Globus pallidus (tissue), 1 donor: ENCODE measurements at regions not wholly inside any gene's neighbourhood (a gene's known extent, or its start where the extent isn't known, plus 50 kb on each side); places are given as distances from the start of the nearest gene placed in this dataset.
A peak's percentile ranks its signal among the peaks of the same experiment; 100 is the strongest.

ENCODE experiments used
- DNase-seq: peaks from one replicate; pipeline ENCODE4 v3.0.0-alpha.2; 2015; ENCODE audit warnings: low spot score

DNA sequence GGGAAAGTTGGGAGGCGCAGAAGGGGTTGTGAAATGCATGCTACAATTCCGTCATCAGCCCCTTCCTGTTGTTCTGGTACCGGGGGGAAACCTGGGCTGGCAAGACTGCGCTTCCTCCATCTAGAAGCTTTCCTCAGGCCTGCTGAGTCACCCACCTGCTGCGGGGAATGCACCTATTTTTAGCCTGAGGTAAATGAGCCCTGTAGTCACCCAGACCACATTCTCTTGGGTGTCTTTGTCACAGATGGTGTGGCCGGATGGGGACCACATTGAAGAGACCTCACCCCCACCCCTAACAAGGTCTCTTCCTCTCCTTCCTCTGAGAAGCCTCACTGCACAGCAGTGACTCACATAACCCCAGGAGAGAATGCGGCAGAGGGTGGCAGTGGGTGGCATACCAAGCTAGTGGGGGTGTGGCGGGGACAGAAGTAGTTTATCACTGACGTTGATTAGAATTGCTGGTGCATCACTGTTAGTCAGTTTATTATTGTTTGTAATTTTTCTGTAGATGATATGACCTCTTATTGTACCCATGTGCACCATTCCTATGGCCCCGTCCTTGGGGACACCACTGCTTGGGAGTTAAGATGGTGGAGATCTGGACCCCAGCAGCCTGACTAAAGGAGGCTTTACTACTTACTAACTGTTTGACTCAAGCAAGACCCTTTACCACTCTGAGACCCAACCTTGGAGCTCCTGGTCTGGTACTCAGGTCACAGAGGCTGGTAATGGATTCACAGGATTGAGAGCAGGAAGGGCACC lies 83.0 kb upstream of the DUSP5 start:
- no peak for DNase-seq

DNA sequence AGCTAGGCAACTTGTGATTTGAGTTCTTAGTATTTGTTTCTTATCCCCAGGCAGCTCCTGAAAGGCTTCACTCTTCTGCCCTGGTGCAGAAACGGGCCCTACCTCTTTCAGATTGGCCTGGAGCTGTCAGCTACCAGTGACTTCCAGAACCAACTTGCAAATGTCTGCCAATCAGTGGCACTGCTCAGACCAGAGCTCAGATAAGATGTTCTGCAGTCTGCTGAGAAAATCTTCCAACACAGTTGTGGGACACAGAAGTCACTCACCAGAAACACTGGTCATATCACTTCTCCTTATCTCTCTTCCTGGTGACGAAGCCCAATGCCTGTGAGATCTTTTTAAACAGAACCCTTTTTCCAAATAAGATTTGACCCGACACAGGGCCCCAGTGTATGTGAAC lies 81.9 kb upstream of the DUSP5 start:
- DNase-seq, result no peak

DNA sequence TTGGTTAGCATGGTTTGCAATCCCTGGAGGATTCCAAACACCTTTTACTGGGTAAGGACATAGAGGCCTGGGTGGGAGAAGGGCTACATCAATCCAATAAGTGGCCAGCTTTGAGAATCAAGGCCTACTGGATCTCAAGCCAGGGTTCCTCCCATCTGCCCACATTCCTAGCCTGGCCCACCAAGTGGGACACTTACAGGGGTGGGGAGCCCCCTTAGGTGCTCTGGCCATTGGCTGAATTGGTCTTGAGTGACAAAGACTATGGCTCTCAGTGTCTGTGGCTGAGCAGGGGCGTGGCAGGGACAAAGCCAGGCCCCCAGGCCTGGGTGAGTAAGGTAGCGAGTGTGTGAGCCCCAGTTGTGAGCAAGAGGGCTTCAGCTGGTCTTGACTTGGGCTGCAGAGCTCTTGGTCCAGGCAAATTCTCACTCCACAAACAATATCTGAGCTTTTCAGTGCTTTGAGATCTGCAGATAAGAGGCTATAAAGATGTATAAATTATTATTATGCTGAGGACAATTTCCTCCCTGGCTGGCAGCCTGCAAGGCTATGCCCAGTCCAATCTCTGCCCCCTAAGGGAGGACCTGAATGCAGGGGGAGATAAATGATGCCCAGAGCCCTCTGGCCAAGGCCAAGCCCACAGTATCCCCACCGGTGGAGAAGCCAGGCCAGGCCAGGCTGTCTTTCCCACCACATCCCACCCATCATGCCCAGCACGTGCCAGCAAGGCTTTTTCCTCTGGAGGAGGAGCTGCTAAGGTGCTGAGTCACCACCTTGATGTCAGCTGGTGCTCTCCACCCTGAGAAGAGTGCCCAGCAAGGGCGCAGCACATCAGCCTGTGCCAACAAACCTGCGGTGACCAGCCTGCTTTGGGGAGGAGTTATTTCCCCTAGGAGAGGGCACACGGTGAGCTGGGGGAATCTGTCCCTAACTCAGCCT lies 80.7 kb upstream of the DUSP5 start:
- DNase-seq, result no peak

DNA sequence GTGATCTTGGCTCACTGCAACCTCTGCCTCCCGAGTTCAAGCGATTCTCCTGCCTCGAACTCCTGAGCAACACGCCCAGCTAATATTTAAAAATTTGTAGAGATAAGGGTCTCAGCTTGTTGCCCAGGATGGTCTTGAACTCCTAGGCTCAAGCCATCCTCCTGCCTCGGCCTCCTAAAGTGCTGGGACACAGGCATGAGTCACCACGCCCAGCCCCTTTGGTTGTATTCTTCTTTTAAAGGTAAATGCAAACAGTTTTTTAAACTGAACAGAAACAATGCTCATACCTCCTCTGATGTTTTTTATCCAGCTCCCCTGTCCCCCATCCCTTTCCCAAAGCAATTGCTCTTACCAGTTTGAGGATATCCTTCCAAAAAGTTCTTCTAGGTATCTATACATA lies 79.5 kb upstream of the DUSP5 start:
- no peak for DNase-seq

DNA sequence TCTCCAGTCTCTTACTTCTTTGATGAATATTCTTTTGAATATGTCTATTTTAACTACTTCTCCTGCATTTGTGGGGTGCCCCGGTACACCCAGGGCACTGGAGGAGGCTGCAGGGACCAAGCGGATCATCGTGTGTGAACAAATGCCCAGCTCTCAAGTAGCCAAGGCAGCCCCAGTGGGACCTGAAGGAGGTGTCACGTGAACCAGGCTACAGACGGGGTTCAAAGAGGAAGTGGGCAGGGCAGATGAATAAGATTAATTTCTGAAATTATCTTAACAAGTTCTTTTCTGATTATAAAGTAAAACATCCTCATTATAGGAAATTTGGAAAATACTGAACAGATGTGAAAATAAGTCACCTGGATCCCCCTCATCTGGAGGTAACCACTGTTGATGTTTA lies 78.4 kb upstream of the DUSP5 start:
- DNase-seq, result no peak

DNA sequence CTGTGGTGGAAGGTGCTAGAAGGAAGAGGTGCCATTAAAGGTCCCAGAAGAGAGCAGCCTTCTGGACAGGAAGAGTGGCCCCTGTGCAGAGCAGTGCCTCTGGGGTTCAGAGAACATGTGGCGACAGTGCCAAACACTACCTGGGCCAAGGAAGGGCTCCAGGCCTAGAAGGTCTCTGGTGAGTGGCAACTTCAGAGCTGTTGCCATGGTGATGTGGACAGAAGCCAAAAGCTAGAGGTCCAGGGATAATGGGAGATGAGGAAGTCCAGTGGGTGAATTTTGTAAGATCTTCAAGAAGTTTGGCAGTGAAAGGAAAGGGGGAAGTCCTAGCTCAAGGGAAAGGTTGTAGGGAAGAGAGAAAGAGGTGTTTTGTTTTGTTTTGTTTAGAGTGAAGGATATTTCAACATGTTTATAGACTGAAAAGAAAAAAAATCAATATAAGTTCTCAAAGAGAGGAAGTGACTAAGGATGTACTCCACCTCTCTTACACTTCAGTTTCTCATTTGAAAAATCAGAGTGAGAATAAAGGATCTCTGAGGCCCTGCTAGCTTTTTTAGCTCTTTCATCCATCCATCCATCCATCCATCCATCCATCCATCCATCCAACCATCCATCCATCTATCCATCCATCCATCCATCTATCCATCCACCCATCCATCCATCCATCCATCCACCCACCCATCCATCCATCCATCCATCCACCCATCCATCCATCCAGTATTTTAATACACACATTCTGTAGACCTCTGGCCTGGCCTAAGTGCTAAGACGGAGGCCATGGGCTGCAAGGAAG lies 77.1 kb upstream of the DUSP5 start:
- DNase-seq, result no peak

DNA sequence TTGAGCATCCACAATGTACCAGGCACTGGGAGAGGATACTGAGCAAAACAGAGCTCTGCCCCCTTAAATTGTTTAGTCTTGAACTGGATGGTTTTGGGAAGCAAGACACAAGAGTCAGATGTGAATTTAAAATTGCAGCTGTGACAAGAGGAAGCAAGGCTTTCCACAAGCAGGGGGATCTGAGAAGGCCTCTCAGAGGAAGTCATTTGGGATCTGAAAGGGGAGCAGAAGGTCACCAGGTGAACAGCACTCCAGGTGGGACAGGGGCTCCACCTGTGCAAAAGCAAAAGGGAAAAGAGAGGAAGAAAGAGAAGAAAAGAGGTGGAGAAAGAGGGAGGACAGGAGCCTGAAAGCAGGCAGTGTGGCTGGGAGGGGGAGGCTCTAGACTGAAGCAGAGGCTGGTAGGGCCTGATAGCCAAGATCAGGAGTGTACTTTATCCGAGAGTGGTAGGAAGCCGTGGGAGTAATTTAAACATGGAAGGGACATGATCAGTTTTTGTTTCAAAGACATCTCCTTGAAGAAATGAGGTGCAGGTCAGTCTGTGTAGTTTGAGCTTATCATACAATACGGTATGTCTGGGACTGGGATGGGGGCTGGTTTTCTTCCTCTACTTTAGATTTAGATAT lies 76.1 kb upstream of the DUSP5 start:
- DNase-seq, result no peak

DNA sequence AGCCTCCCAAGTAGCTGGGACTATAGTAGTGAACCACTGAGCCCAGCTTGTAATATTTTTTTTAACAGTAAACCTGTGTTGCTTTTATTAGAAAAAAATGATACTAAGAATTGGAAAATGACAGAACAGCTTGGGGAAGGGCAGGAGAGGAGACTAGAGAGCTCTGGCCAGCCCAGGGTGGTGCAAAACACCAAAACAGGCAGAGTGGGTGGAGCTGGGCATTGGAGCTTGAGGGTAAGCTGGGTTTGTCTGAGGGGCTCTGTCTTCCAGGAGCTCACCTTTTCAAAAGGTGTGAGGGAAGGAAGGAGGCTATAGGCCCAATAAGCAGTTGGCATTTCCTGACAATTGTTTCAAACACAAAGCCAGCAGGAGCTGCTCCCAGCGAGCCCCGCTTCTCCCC lies 75.2 kb upstream of the DUSP5 start:
- DNase-seq, result no peak

DNA sequence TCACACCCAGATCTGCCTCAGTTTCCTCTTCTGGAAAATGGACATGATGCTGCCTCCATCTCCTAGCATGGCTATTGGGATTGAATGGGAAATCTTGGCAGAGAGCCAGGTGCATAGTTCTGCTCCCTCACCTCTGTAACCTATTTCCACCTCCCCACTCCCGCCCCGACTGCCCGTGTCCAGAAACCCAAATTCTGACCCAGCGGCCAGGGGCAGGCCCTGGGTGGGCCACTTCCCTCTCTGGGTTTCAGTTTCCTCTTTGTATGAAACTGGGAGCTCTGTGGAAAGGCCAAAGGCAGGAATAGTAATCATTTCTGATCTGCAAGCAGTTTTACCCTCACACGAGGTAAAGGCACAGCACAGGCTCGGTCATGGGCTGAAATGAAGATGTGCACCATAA lies 74.1 kb upstream of the DUSP5 start:
- peak; percentile 20 for DNase-seq

DNA sequence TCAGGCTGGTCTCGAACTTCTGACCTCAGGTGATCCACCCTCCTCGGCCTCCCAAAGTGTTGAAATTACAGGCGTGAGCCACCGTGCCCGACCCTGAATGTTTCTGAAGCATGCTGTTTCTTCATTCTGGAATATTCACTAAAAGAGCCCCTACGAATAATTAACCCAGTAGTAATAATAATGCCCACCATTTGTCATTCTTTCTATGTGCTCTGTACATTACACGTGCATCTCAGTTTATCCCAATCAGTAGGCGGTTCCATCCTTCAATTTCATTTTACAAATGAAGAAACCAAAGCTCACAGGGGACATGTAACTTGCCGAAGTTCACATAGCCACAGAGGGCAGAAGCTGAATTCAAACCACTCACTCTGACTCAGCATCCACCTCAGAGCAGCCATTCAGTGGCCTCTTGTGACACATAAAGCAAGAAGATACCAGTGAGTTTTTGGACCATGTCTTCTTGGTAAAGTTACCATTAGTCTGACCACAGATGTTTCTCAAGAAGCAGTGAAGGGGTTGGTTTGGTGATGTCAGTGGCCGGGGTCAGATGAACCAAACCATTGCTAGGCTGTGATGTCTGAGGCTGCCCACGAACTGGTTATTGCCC lies 71.9 kb upstream of the DUSP5 start:
- DNase-seq, result no peak

DNA sequence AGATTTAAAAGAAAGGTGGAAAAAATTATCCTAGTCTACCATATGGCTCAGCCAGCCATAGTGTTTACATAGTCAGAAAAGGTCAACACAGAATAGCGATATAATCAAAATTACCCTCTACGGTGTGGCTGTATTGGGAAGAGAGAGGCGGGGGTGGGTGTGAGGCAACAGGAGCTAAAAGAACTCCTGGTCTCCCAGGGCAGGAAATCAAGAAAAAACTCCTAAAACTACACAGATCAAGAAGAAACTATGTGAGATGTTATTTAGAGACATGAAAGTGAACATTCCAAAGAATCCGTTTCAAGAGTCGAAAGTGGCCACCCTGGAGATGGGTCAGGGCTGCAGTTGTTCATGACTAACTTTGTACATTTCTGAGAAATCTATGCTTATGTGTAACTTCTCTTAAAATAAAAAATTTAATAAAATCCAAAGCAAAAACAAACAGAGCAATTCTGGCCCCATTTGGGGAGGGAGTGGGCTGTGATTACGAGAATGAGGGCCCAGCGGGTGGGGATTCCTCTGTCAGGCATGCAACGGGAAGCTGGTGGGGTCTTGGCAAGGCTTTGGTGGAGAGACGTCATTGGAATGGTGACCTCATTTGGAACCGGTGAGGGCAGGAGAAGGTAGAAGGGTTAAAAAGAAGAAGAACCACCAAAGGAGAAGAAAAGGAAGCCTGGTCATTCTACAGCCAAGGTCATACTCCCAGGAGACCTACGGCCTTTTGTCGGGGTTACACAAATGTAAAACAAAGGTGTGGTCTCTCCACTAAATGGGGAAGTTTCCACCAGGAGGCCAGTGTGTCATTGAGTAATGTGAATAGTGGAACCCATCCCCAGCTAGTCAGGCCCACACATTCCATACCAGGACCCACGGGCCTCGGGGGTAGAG lies 71.2 kb upstream of the DUSP5 start:
- DNase-seq, result no peak

DNA sequence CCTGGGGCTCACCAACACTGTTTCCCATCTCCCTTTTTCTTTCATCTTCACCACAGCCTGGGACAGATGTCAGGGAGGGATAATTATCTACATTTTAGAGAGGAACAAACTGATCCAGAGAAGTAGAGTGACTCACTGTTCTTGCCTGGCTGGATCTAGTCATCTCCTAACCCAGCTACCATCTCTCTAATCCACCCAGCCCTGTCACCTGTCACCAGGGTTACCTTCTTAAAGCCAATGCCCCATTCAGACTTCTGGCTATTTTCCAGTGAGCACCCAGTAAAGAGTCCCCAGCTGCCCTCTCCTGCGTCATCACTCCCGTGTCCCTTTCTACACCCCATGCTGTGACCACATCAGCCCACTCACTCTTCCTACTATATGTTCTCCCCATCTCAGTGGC lies 68.4 kb upstream of the DUSP5 start:
- DNase-seq, result no peak

DNA sequence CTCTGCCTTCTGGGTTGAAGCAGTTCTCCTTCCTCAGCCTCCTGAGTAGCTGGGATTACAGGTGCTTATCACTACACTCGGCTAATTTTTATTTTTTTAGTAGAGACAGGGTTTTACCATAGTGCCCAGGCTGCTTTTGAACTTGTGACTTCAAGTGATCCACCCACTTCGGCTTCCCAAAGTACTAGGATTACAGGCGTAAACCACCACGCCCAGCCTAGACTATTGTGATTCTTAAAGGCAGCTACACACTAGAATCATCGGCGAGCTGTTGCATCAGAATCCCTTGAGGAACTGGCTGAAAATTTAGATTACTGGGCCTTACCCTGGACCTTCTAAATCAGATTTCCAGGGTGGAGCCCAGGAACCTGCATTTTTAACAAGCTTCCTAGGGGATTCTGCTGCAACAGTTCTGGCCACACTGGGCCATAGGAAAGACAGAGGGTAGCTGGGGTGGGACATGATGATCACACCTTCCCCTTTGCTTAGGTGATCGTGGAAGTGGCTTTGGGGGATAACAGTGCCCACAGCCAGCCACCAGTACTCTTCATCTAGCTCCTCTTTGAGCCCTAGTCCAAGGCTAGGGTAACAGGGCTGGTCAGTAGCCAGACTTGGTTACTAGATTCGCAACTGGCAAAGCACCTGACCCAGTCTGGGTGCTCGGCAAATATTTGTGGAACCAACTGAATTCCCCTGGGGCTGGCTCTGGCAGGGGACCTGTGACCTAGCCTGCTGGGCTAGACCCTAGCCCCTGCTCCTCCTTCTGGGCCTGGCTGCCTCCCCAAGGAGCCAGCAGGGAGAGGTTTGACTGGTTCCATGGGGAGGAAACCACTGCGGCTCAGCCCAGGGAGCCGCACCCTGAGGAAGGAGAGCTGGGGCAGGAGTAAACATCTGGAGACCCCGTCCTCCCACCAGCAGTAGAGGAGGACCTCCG lies 67.1 kb upstream of the DUSP5 start:
- no peak for DNase-seq

DNA sequence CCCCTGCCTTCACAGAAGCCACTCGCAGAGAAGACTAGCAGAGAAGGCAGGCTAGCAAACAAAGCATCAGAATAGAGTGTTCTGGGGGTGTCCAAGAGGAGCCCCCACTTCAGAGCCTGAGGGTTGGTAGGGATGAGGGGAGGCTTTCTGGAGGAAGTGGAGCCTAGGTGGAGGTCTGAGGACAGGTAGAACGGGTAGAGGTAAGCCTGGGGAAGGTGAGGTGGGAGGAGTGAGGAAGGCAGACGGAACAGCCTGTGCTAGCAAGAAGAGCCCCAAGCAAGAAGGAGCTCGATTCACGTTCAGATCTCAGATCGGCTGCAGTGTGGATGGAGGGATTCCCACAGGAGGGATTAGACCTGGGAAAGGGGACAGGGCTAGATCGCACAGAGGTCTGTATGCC lies 66.0 kb upstream of the DUSP5 start:
- DNase-seq, result no peak

DNA sequence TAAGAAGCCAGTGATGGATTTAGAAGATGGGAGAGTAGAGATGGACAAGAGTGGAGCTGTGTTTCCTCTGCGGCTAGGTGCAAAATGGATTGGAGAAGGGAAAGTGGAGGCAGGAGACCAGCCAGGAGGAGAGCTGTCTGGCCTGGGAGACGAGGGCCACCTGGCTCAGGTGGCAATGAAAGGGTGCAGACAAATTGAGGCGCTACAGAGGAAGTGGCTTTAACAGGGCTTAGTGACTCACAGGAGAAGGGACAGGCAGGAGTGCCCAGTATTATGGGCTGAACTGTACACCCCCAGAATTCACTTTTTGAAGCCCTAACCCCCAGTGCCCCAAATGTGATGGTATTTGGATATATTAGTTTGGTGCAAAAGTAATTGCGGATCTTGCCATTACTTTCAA lies 65.6 kb upstream of the DUSP5 start:
- no peak for DNase-seq

DNA sequence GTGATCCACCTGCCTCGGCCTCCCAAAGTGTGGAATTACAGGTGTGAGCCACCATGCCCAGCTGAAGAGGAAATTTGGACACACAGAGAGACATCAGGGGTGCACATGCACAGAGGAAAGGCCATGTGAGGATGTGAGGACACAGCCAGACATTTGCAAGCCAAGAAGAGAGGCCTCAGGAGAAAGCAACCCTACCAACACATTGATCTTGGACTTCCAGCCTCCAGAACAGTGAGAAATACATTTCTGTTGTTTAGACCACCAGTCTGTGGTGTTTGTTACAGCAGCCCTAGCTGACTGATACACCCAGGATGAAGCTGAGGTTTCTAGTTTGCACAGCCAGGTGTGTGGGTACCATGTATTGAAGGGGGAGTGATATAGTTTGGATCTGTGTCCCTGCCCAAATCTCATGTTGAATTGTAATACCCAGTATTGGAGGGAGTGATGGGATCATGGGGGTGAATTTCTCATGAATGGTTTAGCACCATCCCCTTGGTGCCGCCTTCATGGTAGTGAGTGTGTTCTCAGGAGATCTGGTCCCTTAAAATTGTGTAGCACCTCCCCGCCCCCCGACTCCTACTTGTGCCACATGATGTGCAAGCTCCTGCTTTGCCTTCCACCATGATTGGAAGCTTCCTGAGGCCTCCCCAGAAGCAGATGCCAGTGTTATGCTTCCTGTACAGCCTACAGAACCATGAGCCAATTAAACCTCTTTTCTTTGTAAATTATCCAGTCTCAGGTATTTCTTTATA lies 64.7 kb upstream of the DUSP5 start:
- no peak for DNase-seq

DNA sequence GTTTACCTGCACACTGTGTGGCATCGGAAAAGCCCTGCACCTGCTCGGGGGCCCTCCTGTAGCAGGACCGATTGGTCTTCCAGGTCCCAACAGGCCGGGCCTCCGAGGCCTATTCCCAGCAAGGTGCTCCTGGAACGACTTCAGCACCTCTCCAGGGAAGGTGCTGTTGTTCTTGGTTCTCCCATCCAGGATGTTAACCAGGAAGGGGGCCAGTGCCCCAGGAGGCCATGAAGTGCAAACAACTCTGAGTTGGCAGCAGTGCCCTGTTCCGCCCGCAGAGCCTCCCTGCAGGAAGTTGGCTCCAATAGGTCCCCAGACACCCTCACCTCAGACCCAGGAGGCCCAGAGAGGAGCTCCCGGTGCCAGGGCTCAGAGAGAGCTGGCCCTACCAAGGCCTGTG lies 64.0 kb upstream of the DUSP5 start:
- no peak for DNase-seq

DNA sequence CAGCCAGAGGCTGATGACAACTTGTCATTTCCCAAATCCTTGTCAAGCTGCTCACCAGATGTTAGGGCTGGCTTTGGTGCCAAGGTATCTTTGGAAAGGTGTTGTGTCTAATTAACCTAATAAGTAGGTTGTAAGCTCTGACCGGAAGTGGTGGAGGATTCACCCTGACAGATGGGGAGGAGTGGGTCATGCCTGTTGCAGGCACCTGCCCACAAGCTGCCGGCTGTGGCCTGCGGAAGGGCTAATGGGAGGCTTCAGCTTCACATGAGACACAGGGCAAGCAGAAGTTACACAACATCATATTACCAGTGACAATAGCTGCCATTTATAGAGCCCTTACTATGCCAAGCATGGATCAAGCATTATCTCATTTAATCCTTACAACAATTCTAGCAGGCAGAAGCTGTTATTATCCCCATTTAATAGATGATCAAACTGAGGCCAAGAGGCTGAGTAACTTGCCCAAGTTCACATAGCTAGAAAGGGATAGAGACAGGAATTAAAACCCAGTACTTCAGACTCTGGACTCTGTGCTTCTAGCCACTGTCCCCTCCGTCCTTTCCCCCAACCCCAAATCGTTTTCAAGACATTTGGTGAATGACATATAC lies 63.1 kb upstream of the DUSP5 start:
- no peak for DNase-seq
